GDM1 (cell line): ENCODE measurements at regions not wholly inside any gene's neighbourhood (a gene's known extent, or its start where the extent isn't known, plus 50 kb on each side); places are given as distances from the start of the nearest gene placed in this dataset.

ENCODE experiments used
- DNase-seq: peaks from one replicate; lab custom pipeline; 2025; lab: John Stamatoyannopoulos, UW

GRCh38 chr20:40738976-40739375, 49.9 kb upstream of the MAFB start:
- DNase-seq = no peak

- no peak for DNase-seq
These were observed 50.8 kb upstream of the MAFB start for GRCh38 chr20:40739841-40740240.

GRCh38 chr20:40741507-40742106, 52.6 kb upstream of the MAFB start:
- DNase-seq = no peak

GRCh38 chr20:40743141-40743775, 54.2 kb upstream of the MAFB start:
- DNase-seq = no peak

GRCh38 chr20:40744072-40744817, 55.2 kb upstream of the MAFB start:
- DNase-seq = no peak

GRCh38 chr20:40744818-40745175, 55.8 kb upstream of the MAFB start:
- DNase-seq = no peak

- no peak for DNase-seq
These were observed 57.2 kb upstream of the MAFB start for GRCh38 chr20:40746251-40746650.

- no peak for DNase-seq
These were observed 59.1 kb upstream of the MAFB start for GRCh38 chr20:40748182-40748581.

GRCh38 chr20:40749985-40750506, 61.0 kb upstream of the MAFB start:
- no peak for DNase-seq

- DNase-seq = no peak
These were observed 61.6 kb upstream of the MAFB start for GRCh38 chr20:40750541-40751035.

- DNase-seq = no peak
These were observed 64.4 kb upstream of the MAFB start for GRCh38 chr20:40753472-40753871.

GRCh38 chr20:40754339-40754943, 65.4 kb upstream of the MAFB start:
- no peak for DNase-seq

- DNase-seq = no peak
These were observed 68.1 kb upstream of the MAFB start for GRCh38 chr20:40757087-40757486.

- DNase-seq = no peak
These were observed 69.8 kb upstream of the MAFB start for GRCh38 chr20:40758790-40759189.

- DNase-seq = no peak
These were observed 71.4 kb upstream of the MAFB start for GRCh38 chr20:40760399-40760798.

- DNase-seq = no peak
These were observed 74.7 kb upstream of the MAFB start for GRCh38 chr20:40763646-40764295.

- no peak for DNase-seq
These were observed 76.9 kb upstream of the MAFB start for GRCh38 chr20:40765814-40766480.

- no peak for DNase-seq
These were observed 78.0 kb upstream of the MAFB start for GRCh38 chr20:40766790-40767614.

GRCh38 chr20:40767615-40767924, 78.5 kb upstream of the MAFB start:
- DNase-seq = no peak

GRCh38 chr20:40768105-40768504, 79.1 kb upstream of the MAFB start:
- no peak for DNase-seq
